ENCODE measurements at regions not wholly inside any gene's neighbourhood (a gene's known extent, or its start where the extent isn't known, plus 50 kb on each side); places are given as distances from the start of the nearest gene placed in this dataset.
"Not testable (repeated sequence)": the region's sequence is repeated elsewhere in the genome, so short reads cannot be mapped to it uniquely, and the experiment has no call there.

DNA sequence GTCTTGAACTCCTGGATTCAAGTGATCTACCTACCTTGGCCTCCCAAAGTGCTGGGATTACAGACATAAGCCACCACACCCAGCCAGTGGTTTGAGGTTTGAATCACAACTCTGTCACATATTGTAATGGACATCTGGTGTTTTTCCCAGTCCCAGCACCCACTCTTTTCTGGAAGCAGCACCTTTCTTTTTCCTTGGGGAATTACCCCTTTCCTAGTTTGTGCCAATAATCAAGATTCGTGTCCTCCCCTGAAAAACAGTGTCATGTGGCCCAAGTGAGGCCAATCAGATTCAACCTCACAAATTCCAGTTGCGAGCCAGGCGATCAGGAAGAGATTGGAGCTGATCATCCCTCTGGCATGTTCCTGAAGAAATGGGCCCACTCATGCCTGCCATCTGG, 71.7 kb upstream of the SGK1 start:
- 89 to 90% (median 89%) methylated on average over 3 of the region's 3 CpGs for WGBS, 4 donors
- H3K4me3 ChIP-seq: no peak overlapping the region
- H3K9me3 ChIP-seq (replicated peaks in 1 of 3): no peaks in the 10 kb centered on the region
- H3K27ac ChIP-seq: no peak overlapping the region
- intact Hi-C loops (cut with DNase I): no loop called here
- no peak for DNase-seq
- no peaks in the 10 kb centered on the region for H3K36me3 ChIP-seq (replicated peaks in 1 of 2)
- H3K27me3 ChIP-seq: no peaks in the 10 kb centered on the region
- H3K4me1 ChIP-seq (replicated peaks in 1 of 2): no peaks in the 10 kb centered on the region
- TF ChIP-seq, protein P1, sequence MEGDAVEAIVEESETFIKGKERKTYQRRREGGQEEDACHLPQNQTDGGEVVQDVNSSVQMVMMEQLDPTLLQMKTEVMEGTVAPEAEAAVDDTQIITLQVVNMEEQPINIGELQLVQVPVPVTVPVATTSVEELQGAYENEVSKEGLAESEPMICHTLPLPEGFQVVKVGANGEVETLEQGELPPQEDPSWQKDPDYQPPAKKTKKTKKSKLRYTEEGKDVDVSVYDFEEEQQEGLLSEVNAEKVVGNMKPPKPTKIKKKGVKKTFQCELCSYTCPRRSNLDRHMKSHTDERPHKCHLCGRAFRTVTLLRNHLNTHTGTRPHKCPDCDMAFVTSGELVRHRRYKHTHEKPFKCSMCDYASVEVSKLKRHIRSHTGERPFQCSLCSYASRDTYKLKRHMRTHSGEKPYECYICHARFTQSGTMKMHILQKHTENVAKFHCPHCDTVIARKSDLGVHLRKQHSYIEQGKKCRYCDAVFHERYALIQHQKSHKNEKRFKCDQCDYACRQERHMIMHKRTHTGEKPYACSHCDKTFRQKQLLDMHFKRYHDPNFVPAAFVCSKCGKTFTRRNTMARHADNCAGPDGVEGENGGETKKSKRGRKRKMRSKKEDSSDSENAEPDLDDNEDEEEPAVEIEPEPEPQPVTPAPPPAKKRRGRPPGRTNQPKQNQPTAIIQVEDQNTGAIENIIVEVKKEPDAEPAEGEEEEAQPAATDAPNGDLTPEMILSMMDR (IDR thresholded peaks at IDR 0.05): no peak

DNA sequence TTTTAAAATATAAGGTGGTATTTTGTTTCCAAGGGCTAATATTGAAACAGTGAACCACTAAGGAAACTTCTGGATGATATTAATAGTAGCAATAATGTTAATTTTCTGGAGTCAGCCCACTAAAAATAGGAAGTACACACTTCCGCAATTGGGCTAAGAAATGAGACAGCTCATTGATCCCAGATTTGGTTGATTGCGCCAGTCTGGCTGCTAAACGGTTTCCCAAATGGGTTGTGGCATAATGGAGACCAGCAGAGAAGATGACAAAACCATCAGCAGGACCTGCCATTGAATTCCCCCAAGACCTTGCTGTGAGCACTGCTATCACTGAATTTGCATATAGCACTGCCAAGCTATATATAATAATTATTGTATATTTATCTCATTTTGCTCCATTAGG, 71.2 kb upstream of the SGK1 start:
- Histone ChIP-seq H3K4me3 (no peak overlapping the region), H3K4me1 (replicated peaks in 1 of 2) (no peaks in the 10 kb centered on the region), H3K27ac (no peak overlapping the region), H3K36me3 (replicated peaks in 1 of 2) (no peaks in the 10 kb centered on the region), H3K27me3 (no peaks in the 10 kb centered on the region), H3K9me3 (replicated peaks in 1 of 3) (no peaks in the 10 kb centered on the region)
- WGBS, 4 donors: 72 to 89% (median 83%) methylated on average over 3 of the region's 3 CpGs
- peak in 2 of 7 donors; percentile 20 to 29 for DNase-seq
- no peak for TF ChIP-seq POLR2A (IDR thresholded peaks at IDR 0.05)
- intact Hi-C loops (cut with DNase I): no loop called here

DNA sequence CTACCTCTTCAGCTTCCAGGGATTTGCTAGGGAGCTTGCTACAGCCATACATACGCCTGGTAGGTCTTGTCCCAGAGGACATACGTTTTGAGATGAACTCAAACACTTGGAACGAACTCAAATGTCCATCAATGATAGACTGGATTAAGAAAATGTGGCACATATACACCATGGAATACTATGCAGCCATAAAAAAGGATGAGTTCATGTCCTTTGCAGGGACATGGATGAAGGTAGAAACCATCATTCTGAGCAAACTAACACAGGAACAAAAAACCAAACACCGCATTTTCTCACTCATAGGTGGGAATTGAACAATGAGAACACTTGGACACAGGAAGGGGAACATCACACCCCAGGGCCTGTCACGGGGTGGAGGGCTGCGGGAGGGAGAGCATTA, 68.6 kb upstream of the SGK1 start:
- H3K4me1 ChIP-seq (replicated peaks in 1 of 2); H3K4me3 ChIP-seq: not testable (repeated sequence)
- 67 to 88% (median 74%) methylated on average over 6 of the region's 6 CpGs for WGBS, 4 donors

DNA sequence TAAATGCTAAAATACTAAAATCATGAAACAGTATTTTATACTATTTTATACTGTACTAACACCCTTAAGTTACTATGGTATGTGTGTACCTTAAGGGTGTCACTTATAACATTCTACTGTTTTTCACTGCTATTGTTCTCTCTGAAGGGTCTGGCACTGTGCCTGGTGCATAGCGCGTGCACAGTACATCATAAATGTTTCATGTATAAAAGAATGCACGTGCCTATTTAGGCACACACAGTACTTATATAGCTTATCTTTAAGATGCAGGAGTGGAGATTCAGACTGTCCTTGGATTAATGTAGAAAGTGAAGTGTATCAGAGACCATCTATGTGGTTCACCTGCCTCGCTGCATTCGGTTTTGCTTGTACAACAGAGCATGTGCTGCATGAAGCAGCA, 64.0 kb upstream of the SGK1 start:
- H3K36me3 ChIP-seq (replicated peaks in 1 of 2): no peaks in the 10 kb centered on the region

More for the DNA sequence above, 68.6 kb upstream of the SGK1 start:
- intact Hi-C loops (cut with DNase I); H3K9me3 ChIP-seq (replicated peaks in 1 of 3); H3K36me3 ChIP-seq (replicated peaks in 1 of 2); H3K27me3 ChIP-seq; DNase-seq; H3K27ac ChIP-seq: not testable (repeated sequence)

DNA sequence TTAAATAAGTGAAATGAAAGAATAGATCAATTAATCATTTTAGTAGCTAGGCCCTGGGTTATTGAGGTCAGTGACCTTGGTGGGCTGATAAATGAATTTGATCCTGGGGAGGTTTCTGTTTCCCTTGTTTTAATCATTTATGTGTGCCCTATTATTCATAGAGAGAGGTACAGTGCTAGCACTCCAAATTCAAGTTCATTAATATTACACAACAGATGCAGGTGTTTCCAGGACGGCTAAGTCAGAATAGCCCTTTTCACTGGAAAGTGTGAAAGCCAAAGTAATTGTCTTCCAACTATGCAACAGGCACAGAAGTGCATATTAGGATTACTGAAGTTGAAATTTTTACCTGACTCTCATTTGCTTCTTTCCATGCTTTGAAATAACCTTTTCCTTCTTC, 61.7 kb upstream of the SGK1 start:
- no peak for DNase-seq
- Histone ChIP-seq H3K4me3 (no peak overlapping the region), H3K9me3 (replicated peaks in 1 of 3) (no peaks in the 10 kb centered on the region), H3K27ac (no peak overlapping the region), H3K36me3 (replicated peaks in 1 of 2) (no peaks in the 10 kb centered on the region), H3K27me3 (no peaks in the 10 kb centered on the region), H3K4me1 (replicated peaks in 1 of 2) (peaks cover 0 to 5% of the 10 kb centered on the region in 2 donors)
- no peak for TF ChIP-seq POLR2A (IDR thresholded peaks at IDR 0.05)
- TF ChIP-seq, protein P1 (IDR thresholded peaks at IDR 0.05): no peak
- 47 to 55% (median 52%) methylated on average over 1 of the region's 1 CpG for WGBS, 4 donors
- intact Hi-C loops (cut with DNase I): no loop called here

More for the DNA sequence above, 64.0 kb upstream of the SGK1 start:
- H3K27me3 ChIP-seq: no peaks in the 10 kb centered on the region
- TF ChIP-seq, protein P1 (IDR thresholded peaks at IDR 0.05): no peak
- TF ChIP-seq POLR2A (IDR thresholded peaks at IDR 0.05): no peak
- DNase-seq: no peak
- no peak overlapping the region for H3K27ac ChIP-seq
- WGBS, 4 donors: 81 to 86% (median 83%) methylated on average over 5 of the region's 5 CpGs
- intact Hi-C loops (cut with DNase I): no loop called here
- no peaks in the 10 kb centered on the region for H3K9me3 ChIP-seq (replicated peaks in 1 of 3)
- H3K4me3 ChIP-seq: no peak overlapping the region
- H3K4me1 ChIP-seq (replicated peaks in 1 of 2): peaks cover 0 to 5% of the 10 kb centered on the region in 2 donors

Data from adrenal gland (tissue), 9 donors.